Frontal cortex (tissue), 3 donors: ENCODE measurements at regions not wholly inside any gene's neighbourhood (a gene's known extent, or its start where the extent isn't known, plus 50 kb on each side); places are given as distances from the start of the nearest gene placed in this dataset.

Experiments
- DNase-seq, 2 donors: peaks; one replicate each; pipeline ENCODE4 v3.0.0; 2012; ENCODE audit warnings: low spot score in 2 of 2
- FAIRE-seq: peaks from 2 replicates; lab custom pipeline; 2012; peaks lifted over from hg19 to GRCh38; lab: Jason Lieb, UNC
- donor health status: control.
- donor health status: control.
- donor health status: control.

GRCh38 chr22:49128874-49129273 lies 698.8 kb downstream of the BRD1 start:
- no peak for DNase-seq
- FAIRE-seq: no peak

GRCh38 chr22:49124608-49125007 lies 703.1 kb downstream of the BRD1 start:
- DNase-seq (no peak), FAIRE-seq (no peak)

GRCh38 chr22:49123621-49124192 lies 704.0 kb downstream of the BRD1 start:
- DNase-seq (no peak), FAIRE-seq (no peak)

- DNase-seq (no peak), FAIRE-seq (no peak)
These were observed 708.1 kb downstream of the BRD1 start for GRCh38 chr22:49119551-49119952.

GRCh38 chr22:49118065-49118464 lies 709.6 kb downstream of the BRD1 start:
- DNase-seq (no peak), FAIRE-seq (no peak)

- DNase-seq (no peak), FAIRE-seq (no peak)
These were observed 710.2 kb downstream of the BRD1 start for GRCh38 chr22:49117486-49117885.

GRCh38 chr22:49116486-49117120 lies 711.1 kb downstream of the BRD1 start:
- FAIRE-seq (no peak), DNase-seq (no peak)

GRCh38 chr22:49116021-49116420 lies 711.7 kb downstream of the BRD1 start:
- DNase-seq (no peak), FAIRE-seq (no peak)

- FAIRE-seq: no peak
These were observed 712.5 kb downstream of the BRD1 start for GRCh38 chr22:49115197-49115596.

GRCh38 chr22:49113758-49114157 lies 713.9 kb downstream of the BRD1 start:
- no peak for DNase-seq

More at GRCh38 chr22:49115197-49115596, 712.5 kb downstream of the BRD1 start:
- DNase-seq: no peak

GRCh38 chr22:49112661-49113626 lies 714.7 kb downstream of the BRD1 start:
- FAIRE-seq (no peak), DNase-seq (no peak)

More at GRCh38 chr22:49113758-49114157, 713.9 kb downstream of the BRD1 start:
- FAIRE-seq: no peak

GRCh38 chr22:49112176-49112575 lies 715.5 kb downstream of the BRD1 start:
- FAIRE-seq (no peak), DNase-seq (no peak)

GRCh38 chr22:49111085-49111484 lies 716.6 kb downstream of the BRD1 start:
- no peak for DNase-seq
- no peak for FAIRE-seq

- DNase-seq (no peak), FAIRE-seq (no peak)
These were observed 718.9 kb downstream of the BRD1 start for GRCh38 chr22:49108636-49109315.

GRCh38 chr22:49107961-49108530 lies 719.6 kb downstream of the BRD1 start:
- DNase-seq (no peak), FAIRE-seq (no peak)

GRCh38 chr22:49107561-49107960 lies 720.1 kb downstream of the BRD1 start:
- FAIRE-seq (no peak), DNase-seq (no peak)

- FAIRE-seq (no peak), DNase-seq (no peak)
These were observed 720.9 kb downstream of the BRD1 start for GRCh38 chr22:49106842-49107152.

- no peak for DNase-seq
These were observed 721.4 kb downstream of the BRD1 start for GRCh38 chr22:49106096-49106841.

GRCh38 chr22:49104434-49104833 lies 723.2 kb downstream of the BRD1 start:
- no peak for DNase-seq
- FAIRE-seq: no peak

More at GRCh38 chr22:49106096-49106841, 721.4 kb downstream of the BRD1 start:
- no peak for FAIRE-seq
